ENCODE measurements at regions not wholly inside any gene's neighbourhood (a gene's known extent, or its start where the extent isn't known, plus 50 kb on each side); places are given as distances from the start of the nearest gene placed in this dataset.

- no peaks in the 10 kb centered on the region for H3K4me1 Mint-ChIP-seq (ENCODE audit: low read depth)
- H3K27ac Mint-ChIP-seq = no peak overlapping the region
- intact Hi-C loops (cut with micrococcal nuclease) = no loop called here
- no peaks in the 10 kb centered on the region for H3K9me3 Mint-ChIP-seq
- H3K36me3 Mint-ChIP-seq (ENCODE audit: low read depth) = no peaks in the 10 kb centered on the region
- no peaks in the 10 kb centered on the region for H3K27me3 Mint-ChIP-seq (ENCODE audit: insufficient read depth)
- H3K4me3 Mint-ChIP-seq = no peak overlapping the region
- no peak for DNase-seq (ENCODE audit: low spot score)
Measured at GRCh38 chr6:33925936-33926335, 122.1 kb upstream of the MLN start.

GRCh38 chr6:33925210-33925609 is 121.4 kb upstream of the MLN start:
- Mint-ChIP-seq H3K27me3 (ENCODE audit: insufficient read depth) (no peaks in the 10 kb centered on the region), H3K4me3 (no peak overlapping the region), H3K27ac (no peak overlapping the region), H3K4me1 (ENCODE audit: low read depth) (no peaks in the 10 kb centered on the region), H3K9me3 (no peaks in the 10 kb centered on the region), H3K36me3 (ENCODE audit: low read depth) (no peaks in the 10 kb centered on the region)
- no peak for DNase-seq (ENCODE audit: low spot score)
- intact Hi-C loops (cut with micrococcal nuclease) = no loop called here

GRCh38 chr6:33924681-33925080 is 120.9 kb upstream of the MLN start:
- Mint-ChIP-seq H3K27me3 (ENCODE audit: insufficient read depth) (peaks cover 2% of the 10 kb centered on the region), H3K9me3 (no peaks in the 10 kb centered on the region), H3K4me1 (ENCODE audit: low read depth) (no peaks in the 10 kb centered on the region), H3K27ac (no peak overlapping the region), H3K4me3 (no peak overlapping the region), H3K36me3 (ENCODE audit: low read depth) (no peaks in the 10 kb centered on the region)
- intact Hi-C loops (cut with micrococcal nuclease) = no loop called here
- DNase-seq (ENCODE audit: low spot score) = no peak

- H3K4me3 Mint-ChIP-seq = no peak overlapping the region
- H3K36me3 Mint-ChIP-seq (ENCODE audit: low read depth) = no peaks in the 10 kb centered on the region
- H3K9me3 Mint-ChIP-seq = no peaks in the 10 kb centered on the region
- H3K27ac Mint-ChIP-seq = no peak overlapping the region
- intact Hi-C loops (cut with micrococcal nuclease) = no loop called here
- no peak for DNase-seq (ENCODE audit: low spot score)
- no peaks in the 10 kb centered on the region for H3K4me1 Mint-ChIP-seq (ENCODE audit: low read depth)
- H3K27me3 Mint-ChIP-seq (ENCODE audit: insufficient read depth) = peaks cover 2% of the 10 kb centered on the region
Measured at GRCh38 chr6:33923857-33924514, 120.2 kb upstream of the MLN start.

- Mint-ChIP-seq H3K36me3 (ENCODE audit: low read depth) (no peaks in the 10 kb centered on the region), H3K4me3 (no peak overlapping the region), H3K4me1 (ENCODE audit: low read depth) (no peaks in the 10 kb centered on the region), H3K27me3 (ENCODE audit: insufficient read depth) (peaks cover 2% of the 10 kb centered on the region), H3K27ac (no peak overlapping the region), H3K9me3 (no peaks in the 10 kb centered on the region)
- intact Hi-C loops (cut with micrococcal nuclease) = no loop called here
- DNase-seq (ENCODE audit: low spot score) = no peak
Measured at GRCh38 chr6:33921745-33922144, 117.9 kb upstream of the MLN start.

GRCh38 chr6:33918175-33918695 is 114.4 kb upstream of the MLN start:
- no peak overlapping the region for H3K4me3 Mint-ChIP-seq
- intact Hi-C loops (cut with micrococcal nuclease) = no loop called here
- H3K9me3 Mint-ChIP-seq = no peaks in the 10 kb centered on the region
- no peak overlapping the region for H3K27ac Mint-ChIP-seq
- H3K4me1 Mint-ChIP-seq (ENCODE audit: low read depth) = peaks cover 26% of the 10 kb centered on the region
- peaks cover 3% of the 10 kb centered on the region for H3K36me3 Mint-ChIP-seq (ENCODE audit: low read depth)
- peaks cover 5% of the 10 kb centered on the region for H3K27me3 Mint-ChIP-seq (ENCODE audit: insufficient read depth)
- no peak for DNase-seq (ENCODE audit: low spot score)

- peaks cover 49% of the 10 kb centered on the region for H3K4me1 Mint-ChIP-seq (ENCODE audit: low read depth)
- H3K9me3 Mint-ChIP-seq = no peaks in the 10 kb centered on the region
- peak overlapping the region; percentile 59 for H3K4me3 Mint-ChIP-seq
- DNase-seq (ENCODE audit: low spot score) = no peak
- peaks cover 5% of the 10 kb centered on the region for H3K27me3 Mint-ChIP-seq (ENCODE audit: insufficient read depth)
- intact Hi-C loops (cut with micrococcal nuclease) = no loop called here
- H3K36me3 Mint-ChIP-seq (ENCODE audit: low read depth) = peaks cover 3% of the 10 kb centered on the region
- H3K27ac Mint-ChIP-seq = peak overlapping the region; percentile 56
Measured at GRCh38 chr6:33915134-33915533, 111.3 kb upstream of the MLN start.

GRCh38 chr6:33914645-33915044 is 110.8 kb upstream of the MLN start:
- DNase-seq (ENCODE audit: low spot score) = peak; percentile 37
- H3K9me3 Mint-ChIP-seq = no peaks in the 10 kb centered on the region
- intact Hi-C loops (cut with micrococcal nuclease) = loop anchor here (1.0 kb wide), 1 partner anchor 9 kb away; no protein-coding TSS in a partner anchor
- H3K27me3 Mint-ChIP-seq (ENCODE audit: insufficient read depth) = peaks cover 3% of the 10 kb centered on the region
- H3K4me3 Mint-ChIP-seq = peak overlapping the region; percentile 59
- peaks cover 54% of the 10 kb centered on the region for H3K4me1 Mint-ChIP-seq (ENCODE audit: low read depth)
- H3K27ac Mint-ChIP-seq = peak overlapping the region; percentile 56
- H3K36me3 Mint-ChIP-seq (ENCODE audit: low read depth) = peaks cover 3% of the 10 kb centered on the region

GRCh38 chr6:33912195-33912594 is 108.4 kb upstream of the MLN start:
- Mint-ChIP-seq H3K36me3 (ENCODE audit: low read depth) (peaks cover 3% of the 10 kb centered on the region), H3K4me1 (ENCODE audit: low read depth) (peaks cover 63% of the 10 kb centered on the region), H3K27ac (no peak overlapping the region), H3K4me3 (no peak overlapping the region), H3K9me3 (no peaks in the 10 kb centered on the region), H3K27me3 (ENCODE audit: insufficient read depth) (peaks cover 3% of the 10 kb centered on the region)
- intact Hi-C loops (cut with micrococcal nuclease) = no loop called here
- no peak for DNase-seq (ENCODE audit: low spot score)

- H3K4me1 Mint-ChIP-seq (ENCODE audit: low read depth) = peaks cover 70% of the 10 kb centered on the region
- DNase-seq (ENCODE audit: low spot score) = no peak
Measured at GRCh38 chr6:33911488-33911887, 107.7 kb upstream of the MLN start.

GRCh38 chr6:33910594-33910993 is 106.8 kb upstream of the MLN start:
- H3K4me1 Mint-ChIP-seq (ENCODE audit: low read depth) = peaks cover 75% of the 10 kb centered on the region
- no peak overlapping the region for H3K27ac Mint-ChIP-seq
- H3K4me3 Mint-ChIP-seq = no peak overlapping the region
- no peaks in the 10 kb centered on the region for H3K9me3 Mint-ChIP-seq
- peaks cover 2% of the 10 kb centered on the region for H3K27me3 Mint-ChIP-seq (ENCODE audit: insufficient read depth)
- no peak for DNase-seq (ENCODE audit: low spot score)
- intact Hi-C loops (cut with micrococcal nuclease) = no loop called here
- H3K36me3 Mint-ChIP-seq (ENCODE audit: low read depth) = peaks cover 3% of the 10 kb centered on the region

More at GRCh38 chr6:33911488-33911887, 107.7 kb upstream of the MLN start:
- no peaks in the 10 kb centered on the region for H3K9me3 Mint-ChIP-seq
- H3K4me3 Mint-ChIP-seq = no peak overlapping the region
- H3K27me3 Mint-ChIP-seq (ENCODE audit: insufficient read depth) = peaks cover 3% of the 10 kb centered on the region
- H3K36me3 Mint-ChIP-seq (ENCODE audit: low read depth) = peaks cover 3% of the 10 kb centered on the region
- no peak overlapping the region for H3K27ac Mint-ChIP-seq
- intact Hi-C loops (cut with micrococcal nuclease) = no loop called here

- peaks cover 75% of the 10 kb centered on the region for H3K4me1 Mint-ChIP-seq (ENCODE audit: low read depth)
- H3K4me3 Mint-ChIP-seq = no peak overlapping the region
- H3K9me3 Mint-ChIP-seq = no peaks in the 10 kb centered on the region
- H3K36me3 Mint-ChIP-seq (ENCODE audit: low read depth) = peaks cover 3% of the 10 kb centered on the region
- intact Hi-C loops (cut with micrococcal nuclease) = no loop called here
- DNase-seq (ENCODE audit: low spot score) = no peak
- H3K27ac Mint-ChIP-seq = no peak overlapping the region
- H3K27me3 Mint-ChIP-seq (ENCODE audit: insufficient read depth) = no peaks in the 10 kb centered on the region
Measured at GRCh38 chr6:33909737-33910136, 105.9 kb upstream of the MLN start.

GRCh38 chr6:33908025-33908424 is 104.2 kb upstream of the MLN start:
- intact Hi-C loops (cut with micrococcal nuclease) = no loop called here
- H3K27ac Mint-ChIP-seq = no peak overlapping the region
- H3K27me3 Mint-ChIP-seq (ENCODE audit: insufficient read depth) = no peaks in the 10 kb centered on the region
- no peak overlapping the region for H3K4me3 Mint-ChIP-seq
- DNase-seq (ENCODE audit: low spot score) = no peak
- H3K4me1 Mint-ChIP-seq (ENCODE audit: low read depth) = peaks cover 77% of the 10 kb centered on the region
- H3K36me3 Mint-ChIP-seq (ENCODE audit: low read depth) = no peaks in the 10 kb centered on the region
- no peaks in the 10 kb centered on the region for H3K9me3 Mint-ChIP-seq

GRCh38 chr6:33907227-33907626 is 103.4 kb upstream of the MLN start:
- no peak overlapping the region for H3K4me3 Mint-ChIP-seq
- intact Hi-C loops (cut with micrococcal nuclease) = no loop called here
- no peaks in the 10 kb centered on the region for H3K9me3 Mint-ChIP-seq
- H3K4me1 Mint-ChIP-seq (ENCODE audit: low read depth) = peaks cover 79% of the 10 kb centered on the region
- peak overlapping the region; percentile 89 for H3K27ac Mint-ChIP-seq
- DNase-seq (ENCODE audit: low spot score) = no peak
- H3K36me3 Mint-ChIP-seq (ENCODE audit: low read depth) = no peaks in the 10 kb centered on the region
- no peaks in the 10 kb centered on the region for H3K27me3 Mint-ChIP-seq (ENCODE audit: insufficient read depth)

Data from activated T-helper 1 cell treated with anti-CD3 and anti-CD28 coated beads, Interleukin-12 subunit alpha, Interleukin-12 subunit beta, Interleukin-2, Interleukin-4 antibody, amounts not matched to agents 30 ng/mL and 10 ng/mL and 1 ng/mL, durations not matched to agents 14 hours and 24 hours and 36 hours (primary cell).